SU-DHL-6 (cell line): ENCODE measurements at regions not wholly inside any gene's neighbourhood (a gene's known extent, or its start where the extent isn't known, plus 50 kb on each side); places are given as distances from the start of the nearest gene placed in this dataset.

ENCODE experiments used
- H2AFZ ChIP-seq: fragments of 200-600 bp; sonication (generic); 2 replicates; pipeline ENCODE4 v1.6.1; 2014; ENCODE audit warnings: low read depth, mild to moderate bottlenecking, moderate library complexity, mixed read lengths, antibody characterized with exemption, low read length; ENCODE audit not compliant: severe bottlenecking
- H3F3A ChIP-seq: fragments of 200-600 bp; shearing (Covaris generic); 2 replicates; pipeline ENCODE4 v1.6.0; 2016; ENCODE audit warnings: antibody characterized with exemption, mild to moderate bottlenecking; ENCODE audit not compliant: insufficient read depth
- H3K27ac ChIP-seq: fragments of 200-600 bp; sonication (generic); 2 replicates; pipeline ENCODE4 v1.5.1; 2016; ENCODE audit warnings: low read depth, mild to moderate bottlenecking, low read length, moderate library complexity, mixed read lengths
- H3K27me3 ChIP-seq: fragments of 200-600 bp; sonication (generic), shearing (Covaris generic); 2 replicates; pipeline ENCODE4 v1.6.0; 2014; ENCODE audit warnings: mild to moderate bottlenecking, low read length
- H3K36me3 ChIP-seq: fragments of 200-600 bp; sonication (generic); 2 replicates; pipeline ENCODE4 v1.6.1; 2014; ENCODE audit warnings: mild to moderate bottlenecking, low read length, mixed read lengths
- H3K4me2 ChIP-seq: fragments of 300-600, 200-600 bp; shearing (Covaris generic), sonication (generic); 2 replicates; pipeline ENCODE4 v1.6.0; 2014; ENCODE audit warnings: low read length, low read depth, mild to moderate bottlenecking; ENCODE audit not compliant: poor library complexity, severe bottlenecking
- H3K4me3 ChIP-seq: fragments of 200-600 bp; sonication (generic); 2 replicates; pipeline ENCODE4 v1.5.1; 2014; ENCODE audit warnings: antibody characterized with exemption, low read length, mild to moderate bottlenecking, mixed read lengths; ENCODE audit not compliant: insufficient read depth, poor library complexity, severe bottlenecking
- H3K79me2 ChIP-seq: fragments of 200-600 bp; sonication (generic); 2 replicates; pipeline ENCODE4 v1.6.1; 2014; ENCODE audit warnings: mild to moderate bottlenecking, low read length, moderate library complexity; ENCODE audit not compliant: insufficient read depth
- H3K9ac ChIP-seq: fragments of 200-600 bp; sonication (generic); 2 replicates; pipeline ENCODE4 v1.7.0; 2014; ENCODE audit warnings: mild to moderate bottlenecking, low read length
- H3K9me2 ChIP-seq: fragments of 200-600 bp; sonication (generic); replicated peaks from 2 replicates; pipeline ENCODE4 v1.6.1; 2014; ENCODE audit warnings: low read length; ENCODE audit not compliant: insufficient read depth
- H3K9me3 ChIP-seq: fragments of 200-600 bp; sonication (generic); 2 replicates; pipeline ENCODE4 v1.6.1; 2014; ENCODE audit warnings: low read length, mixed read lengths; ENCODE audit not compliant: insufficient read depth
- H4K20me1 ChIP-seq: fragments of 200-600 bp; sonication (generic); 2 replicates; pipeline ENCODE4 v1.6.1; 2014; ENCODE audit warnings: low read depth, mild to moderate bottlenecking, antibody characterized with exemption, low read length, moderate library complexity, mixed read lengths
- CTCF ChIP-seq: fragments of 200-600 bp; sonication (generic); IDR thresholded peaks from one replicate; pipeline ENCODE4 v1.5.1; 2017; ENCODE audit warnings: antibody characterized with exemption, mild to moderate bottlenecking, low read length, moderate library complexity; ENCODE audit not compliant: insufficient read depth, poor library complexity, severe bottlenecking
- EZH2phosphoT487 ChIP-seq: fragments of 200-600 bp; sonication (generic), shearing (Covaris generic); conservative IDR thresholded peaks from 2 replicates; pipeline ENCODE4 v1.6.1; 2018; ENCODE audit warnings: mild to moderate bottlenecking, antibody characterized with exemption, low read length, moderate library complexity, mixed read lengths

DNA sequence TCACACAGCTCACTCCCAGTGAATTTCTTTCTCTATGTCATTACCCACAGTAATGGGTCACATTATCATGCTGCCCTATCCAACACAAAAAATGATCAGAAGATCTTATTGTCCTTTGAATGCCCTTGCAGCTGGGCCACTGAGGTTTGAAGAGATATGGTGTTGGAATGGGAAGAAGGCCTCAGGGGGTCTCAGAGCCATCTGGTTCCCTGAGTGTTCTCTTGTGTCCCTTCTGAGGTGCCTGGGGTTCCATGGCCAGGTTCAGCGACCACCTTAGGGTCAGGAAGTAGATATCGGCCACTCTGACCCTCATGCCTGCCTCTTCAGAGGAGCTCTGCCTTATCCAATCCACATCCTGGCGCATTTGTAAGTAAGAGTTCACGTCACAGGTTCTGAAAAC is 232.3 kb downstream of the TJP1 start:
- Histone ChIP-seq H3K27ac (no peak overlapping the region), H3K36me3 (no peaks in the 10 kb centered on the region), H3K9me3 (no peaks in the 10 kb centered on the region), H3K27me3 (no peaks in the 10 kb centered on the region), H3K4me2 (no peak overlapping the region), H3K9ac (no peak overlapping the region), H4K20me1 (no peaks in the 10 kb centered on the region), H3K9me2 (no peaks in the 10 kb centered on the region), H2AFZ (no peak overlapping the region), H3K4me3 (no peak overlapping the region), H3K79me2 (no peaks in the 10 kb centered on the region), H3F3A (no peaks in the 10 kb centered on the region)
- TF ChIP-seq EZH2phosphoT487 (no peak), CTCF (no peak)

GRCh38 chr15:29589416-29589815 is 232.9 kb downstream of the TJP1 start:
- TF ChIP-seq EZH2phosphoT487 (no peak), CTCF (no peak)
- Histone ChIP-seq H2AFZ (no peak overlapping the region), H3K27ac (no peak overlapping the region), H3K9ac (no peak overlapping the region), H3K9me2 (no peaks in the 10 kb centered on the region), H3K27me3 (no peaks in the 10 kb centered on the region), H4K20me1 (no peaks in the 10 kb centered on the region), H3K4me3 (no peak overlapping the region), H3K9me3 (no peaks in the 10 kb centered on the region), H3F3A (no peaks in the 10 kb centered on the region), H3K36me3 (no peaks in the 10 kb centered on the region), H3K79me2 (no peaks in the 10 kb centered on the region), H3K4me2 (no peak overlapping the region)

- Histone ChIP-seq H3F3A (no peaks in the 10 kb centered on the region), H3K9me3 (no peaks in the 10 kb centered on the region), H3K79me2 (no peaks in the 10 kb centered on the region), H4K20me1 (no peaks in the 10 kb centered on the region), H3K9me2 (no peaks in the 10 kb centered on the region), H3K27me3 (no peaks in the 10 kb centered on the region), H3K9ac (no peak overlapping the region), H3K36me3 (no peaks in the 10 kb centered on the region), H3K27ac (no peak overlapping the region), H2AFZ (no peak overlapping the region), H3K4me3 (no peak overlapping the region), H3K4me2 (no peak overlapping the region)
- no peak for TF ChIP-seq EZH2phosphoT487
- TF ChIP-seq CTCF, result no peak
Observed at GRCh38 chr15:29573197-29573838, 248.9 kb downstream of the TJP1 start.
